ENCODE measurements at regions not wholly inside any gene's neighbourhood (a gene's known extent, or its start where the extent isn't known, plus 50 kb on each side); places are given as distances from the start of the nearest gene placed in this dataset.
"Not testable (repeated sequence)": the region's sequence is repeated elsewhere in the genome, so short reads cannot be mapped to it uniquely, and the experiment has no call there.

- H3K4me3 ChIP-seq (ENCODE audit: low read length): no peak overlapping the region
- TF ChIP-seq CTCF (IDR thresholded peaks at IDR 0.05; ENCODE audit: insufficient read depth, low read depth, low read length, missing control alignments): no peak
- no peak for DNase-seq (ENCODE audit: low read depth)
These were observed 65.6 kb upstream of the RAB6C start for GRCh38 chr2:129913695-129914495.

- no peak for DNase-seq (ENCODE audit: low read depth)
- TF ChIP-seq CTCF (IDR thresholded peaks at IDR 0.05; ENCODE audit: insufficient read depth, low read depth, low read length, missing control alignments): no peak
- H3K4me3 ChIP-seq (ENCODE audit: low read length): no peak overlapping the region
These were observed 64.7 kb upstream of the RAB6C start for GRCh38 chr2:129914538-129915302.

GRCh38 chr2:129915303-129915840 lies 64.1 kb upstream of the RAB6C start:
- no peak for DNase-seq (ENCODE audit: low read depth)
- no peak overlapping the region for H3K4me3 ChIP-seq (ENCODE audit: low read length)
- TF ChIP-seq CTCF (IDR thresholded peaks at IDR 0.05; ENCODE audit: insufficient read depth, low read depth, low read length, missing control alignments): no peak

- H3K4me3 ChIP-seq (ENCODE audit: low read length): no peak overlapping the region
- TF ChIP-seq CTCF (IDR thresholded peaks at IDR 0.05; ENCODE audit: insufficient read depth, low read depth, low read length, missing control alignments): no peak
These were observed 60.9 kb upstream of the RAB6C start for GRCh38 chr2:129918604-129919003.

GRCh38 chr2:129922571-129923264 lies 56.7 kb upstream of the RAB6C start:
- no peak overlapping the region for H3K4me3 ChIP-seq (ENCODE audit: low read length)
- DNase-seq (ENCODE audit: low read depth): no peak
- no peak for TF ChIP-seq CTCF (IDR thresholded peaks at IDR 0.05; ENCODE audit: insufficient read depth, low read depth, low read length, missing control alignments)

More at GRCh38 chr2:129918604-129919003, 60.9 kb upstream of the RAB6C start:
- no peak for DNase-seq (ENCODE audit: low read depth)

GRCh38 chr2:129923265-129924091 lies 56.0 kb upstream of the RAB6C start:
- peak; percentile 64 for TF ChIP-seq CTCF (IDR thresholded peaks at IDR 0.05; ENCODE audit: insufficient read depth, low read depth, low read length, missing control alignments)
- DNase-seq (ENCODE audit: low read depth): peak; percentile 46
- H3K4me3 ChIP-seq (ENCODE audit: low read length): no peak overlapping the region

- H3K4me3 ChIP-seq (ENCODE audit: low read length); DNase-seq (ENCODE audit: low read depth): not testable (repeated sequence)
These were observed 55.4 kb upstream of the RAB6C start for GRCh38 chr2:129924115-129924514.

Data from epithelial cell of esophagus (primary cell).